Testis (tissue), 2 donors: ENCODE measurements at regions not wholly inside any gene's neighbourhood (a gene's known extent, or its start where the extent isn't known, plus 50 kb on each side); places are given as distances from the start of the nearest gene placed in this dataset.

Experiments used
- POLR2A ChIP-seq: fragments of 450-650 bp; IDR thresholded peaks from one replicate; pipeline ENCODE4 v1.6.1; 2017; ENCODE audit warnings: antibody characterized with exemption, mild to moderate bottlenecking, moderate library complexity
- TF ChIP-seq, protein P1 (sequence below), 3 experiments: fragments of 450-650 bp in 2 of 3; fragments of 200-600 bp in 1 of 3; sonication (generic) in 1 of 3; IDR thresholded peaks; one replicate each; pipeline ENCODE4 v1.5.1; 2016 to 2019; ENCODE audit warnings: antibody characterized with exemption in 3 of 3, mild to moderate bottlenecking in 2 of 3, moderate library complexity in 1 of 3

DNA sequence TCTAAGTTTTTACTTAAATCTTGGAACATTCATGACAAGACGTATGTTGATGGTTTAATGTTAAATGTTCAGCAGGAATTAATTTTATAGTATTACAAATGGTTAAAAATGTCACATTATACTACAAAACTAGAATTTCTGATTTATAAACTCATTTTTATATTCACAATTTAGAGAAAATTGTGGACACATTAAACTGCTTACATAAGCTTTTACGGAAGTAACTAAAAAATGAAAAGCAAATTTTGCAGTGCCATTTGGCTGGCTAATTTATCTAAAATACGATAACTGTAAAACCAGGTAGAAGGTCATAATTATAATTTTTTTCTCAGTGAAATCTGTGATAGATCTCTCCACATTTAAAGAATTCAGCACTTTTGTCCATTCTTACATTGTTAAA, 190.2 kb upstream of the GPC6 start:
- TF ChIP-seq, protein P1, sequence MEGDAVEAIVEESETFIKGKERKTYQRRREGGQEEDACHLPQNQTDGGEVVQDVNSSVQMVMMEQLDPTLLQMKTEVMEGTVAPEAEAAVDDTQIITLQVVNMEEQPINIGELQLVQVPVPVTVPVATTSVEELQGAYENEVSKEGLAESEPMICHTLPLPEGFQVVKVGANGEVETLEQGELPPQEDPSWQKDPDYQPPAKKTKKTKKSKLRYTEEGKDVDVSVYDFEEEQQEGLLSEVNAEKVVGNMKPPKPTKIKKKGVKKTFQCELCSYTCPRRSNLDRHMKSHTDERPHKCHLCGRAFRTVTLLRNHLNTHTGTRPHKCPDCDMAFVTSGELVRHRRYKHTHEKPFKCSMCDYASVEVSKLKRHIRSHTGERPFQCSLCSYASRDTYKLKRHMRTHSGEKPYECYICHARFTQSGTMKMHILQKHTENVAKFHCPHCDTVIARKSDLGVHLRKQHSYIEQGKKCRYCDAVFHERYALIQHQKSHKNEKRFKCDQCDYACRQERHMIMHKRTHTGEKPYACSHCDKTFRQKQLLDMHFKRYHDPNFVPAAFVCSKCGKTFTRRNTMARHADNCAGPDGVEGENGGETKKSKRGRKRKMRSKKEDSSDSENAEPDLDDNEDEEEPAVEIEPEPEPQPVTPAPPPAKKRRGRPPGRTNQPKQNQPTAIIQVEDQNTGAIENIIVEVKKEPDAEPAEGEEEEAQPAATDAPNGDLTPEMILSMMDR (IDR thresholded peaks at IDR 0.05), result no peak
- TF ChIP-seq POLR2A, result no peak
